OCI-LY1 (cell line): ENCODE measurements at regions not wholly inside any gene's neighbourhood (a gene's known extent, or its start where the extent isn't known, plus 50 kb on each side); places are given as distances from the start of the nearest gene placed in this dataset.

Experiments used
- CTCF ChIP-seq: fragments of 200-600 bp; sonication (generic), shearing (Covaris generic); IDR thresholded peaks from 2 replicates; pipeline ENCODE4 v1.5.1; 2017; ENCODE audit warnings: mild to moderate bottlenecking, antibody characterized with exemption, low read length, moderate library complexity, mixed read lengths
- EZH2 ChIP-seq: fragments of 200-600 bp; sonication (generic), shearing (Covaris generic); IDR thresholded peaks from 2 replicates; pipeline ENCODE4 v1.8.0; 2017; ENCODE audit warnings: borderline replicate concordance, mixed run types, mild to moderate bottlenecking, antibody characterized with exemption, low read length, moderate library complexity, mixed read lengths

- TF ChIP-seq CTCF (no peak), EZH2 (no peak)
These were observed 216.0 kb downstream of the RAB28 start for GRCh38 chr4:13268165-13268564.
